Breast epithelium (tissue), 4 donors: ENCODE measurements at regions not wholly inside any gene's neighbourhood (a gene's known extent, or its start where the extent isn't known, plus 50 kb on each side); places are given as distances from the start of the nearest gene placed in this dataset.

Experiments used
- DNase-seq, 2 donors: peaks; one replicate each; pipeline ENCODE4 v3.0.0-alpha.2; 2019; ENCODE audit warnings: low spot score in 2 of 2
- H3K27ac ChIP-seq, 2 donors: fragments of 200-600 bp; sonication (generic) in 1 of 2; one replicate each; pipeline ENCODE4 v1.5.1; 2016 to 2019; ENCODE audit warnings: mild to moderate bottlenecking in 1 of 2
- H3K27me3 ChIP-seq, 2 donors: fragments of 200-600 bp; sonication (generic) in 1 of 2; one replicate each; pipeline versions ENCODE4 v1.5.1 to v1.6.0; 2017 to 2019; ENCODE audit warnings: control low read depth in 1 of 2, mild to moderate bottlenecking in 1 of 2
- H3K36me3 ChIP-seq: fragments of 200-600 bp; one replicate; pipeline ENCODE4 v1.5.1; 2019
- H3K4me1 ChIP-seq, 2 donors: fragments of 200-600 bp; sonication (generic); one replicate each; pipeline ENCODE4 v1.5.1; 2016 to 2019; ENCODE audit warnings: control low read depth in 1 of 2
- H3K4me3 ChIP-seq, 3 donors: fragments of 200-600 bp; sonication (generic); 1 replicate in 2 of 3; 2 replicates in 1 of 3; pipeline ENCODE4 v1.5.1; 2016 to 2019; ENCODE audit warnings: mild to moderate bottlenecking in 3 of 3, moderate library complexity in 2 of 3
- H3K9me3 ChIP-seq, 2 donors: fragments of 200-600 bp; sonication (generic) in 1 of 2; one replicate each; pipeline ENCODE4 v1.5.1; 2016 to 2019; ENCODE audit warnings: control low read depth in 1 of 2
- POLR2A ChIP-seq: fragments of 450-650 bp; IDR thresholded peaks from one replicate; pipeline ENCODE4 v1.6.1; 2016; ENCODE audit warnings: antibody characterized with exemption, mild to moderate bottlenecking, moderate library complexity
- POLR2AphosphoS5 ChIP-seq, 3 donors: sonication (generic); formaldehyde crosslinking; IDR thresholded peaks; one replicate each; pipeline ENCODE4 v1.6.1; 2017; ENCODE audit warnings: antibody characterized with exemption in 3 of 3
- intact Hi-C: fragments of 100-400 bp; cut with DNase I; formaldehyde crosslinking; loops from one replicate; pipeline ENCODE4 v1.15.1; 2023; ENCODE audit warnings: low total_unique reads
- TF ChIP-seq, protein P1 (sequence below), 3 donors: fragments of 450-650 bp; IDR thresholded peaks; one replicate each; pipeline ENCODE4 v1.5.1; 2016 to 2017; ENCODE audit warnings: antibody characterized with exemption in 3 of 3, mild to moderate bottlenecking in 3 of 3, moderate library complexity in 3 of 3

DNA sequence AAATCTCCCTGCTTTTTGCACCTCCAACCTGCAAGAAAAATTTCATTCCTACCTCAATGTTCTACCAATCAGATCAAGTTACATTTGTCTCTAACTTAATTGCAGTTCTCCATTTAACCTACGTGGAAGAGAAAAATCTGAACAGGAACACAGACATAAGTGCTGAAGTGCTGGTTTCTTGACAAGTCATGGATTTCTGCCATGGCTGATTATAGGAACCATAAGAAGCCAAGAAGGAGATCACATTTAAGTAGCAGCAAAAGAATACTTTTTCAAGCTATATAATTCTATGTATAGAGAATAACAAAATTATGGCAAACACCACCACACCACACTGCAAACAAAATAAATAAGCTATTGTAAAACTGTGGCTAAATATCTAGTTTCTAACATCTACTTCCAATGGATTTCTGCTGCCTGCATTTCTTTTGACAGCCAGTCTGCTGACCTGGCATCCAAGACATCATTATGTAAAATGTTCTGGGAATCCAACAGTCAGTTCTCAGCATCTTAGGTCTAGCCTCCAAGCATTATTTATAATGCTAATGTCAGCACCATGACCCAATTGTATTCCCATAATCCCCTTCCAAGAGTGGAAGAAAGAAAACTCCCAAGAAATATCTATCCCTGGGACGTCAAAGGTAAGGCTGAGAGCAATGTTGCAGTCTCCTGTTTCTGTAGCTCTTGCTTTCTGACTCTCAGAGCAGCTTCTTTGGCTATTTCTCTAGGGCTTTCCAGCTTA is 50.8 kb upstream of the GAB1 start:
- Histone ChIP-seq H3K4me1 (no peaks in the 10 kb centered on the region), H3K9me3 (no peaks in the 10 kb centered on the region), H3K27me3 (no peaks in the 10 kb centered on the region), H3K4me3 (no peak overlapping the region), H3K36me3 (no peaks in the 10 kb centered on the region), H3K27ac (peak overlapping the region; percentile 48 to 57)
- intact Hi-C loops: loop anchor here (5.0 kb wide), 1 partner anchor 64 kb away; no protein-coding TSS in a partner anchor
- no peak for DNase-seq
- TF ChIP-seq POLR2A: no peak
- no peak for TF ChIP-seq POLR2AphosphoS5 (IDR thresholded peaks at IDR 0.05)
- TF ChIP-seq, protein P1, sequence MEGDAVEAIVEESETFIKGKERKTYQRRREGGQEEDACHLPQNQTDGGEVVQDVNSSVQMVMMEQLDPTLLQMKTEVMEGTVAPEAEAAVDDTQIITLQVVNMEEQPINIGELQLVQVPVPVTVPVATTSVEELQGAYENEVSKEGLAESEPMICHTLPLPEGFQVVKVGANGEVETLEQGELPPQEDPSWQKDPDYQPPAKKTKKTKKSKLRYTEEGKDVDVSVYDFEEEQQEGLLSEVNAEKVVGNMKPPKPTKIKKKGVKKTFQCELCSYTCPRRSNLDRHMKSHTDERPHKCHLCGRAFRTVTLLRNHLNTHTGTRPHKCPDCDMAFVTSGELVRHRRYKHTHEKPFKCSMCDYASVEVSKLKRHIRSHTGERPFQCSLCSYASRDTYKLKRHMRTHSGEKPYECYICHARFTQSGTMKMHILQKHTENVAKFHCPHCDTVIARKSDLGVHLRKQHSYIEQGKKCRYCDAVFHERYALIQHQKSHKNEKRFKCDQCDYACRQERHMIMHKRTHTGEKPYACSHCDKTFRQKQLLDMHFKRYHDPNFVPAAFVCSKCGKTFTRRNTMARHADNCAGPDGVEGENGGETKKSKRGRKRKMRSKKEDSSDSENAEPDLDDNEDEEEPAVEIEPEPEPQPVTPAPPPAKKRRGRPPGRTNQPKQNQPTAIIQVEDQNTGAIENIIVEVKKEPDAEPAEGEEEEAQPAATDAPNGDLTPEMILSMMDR (IDR thresholded peaks at IDR 0.05): no peak

GRCh38 chr4:143286701-143287571 is 49.7 kb upstream of the GAB1 start:
- no peak for DNase-seq
- Histone ChIP-seq H3K27me3 (no peaks in the 10 kb centered on the region), H3K27ac (peak overlapping the region; percentile 48 to 57), H3K4me1 (no peaks in the 10 kb centered on the region), H3K9me3 (no peaks in the 10 kb centered on the region), H3K36me3 (no peaks in the 10 kb centered on the region), H3K4me3 (peak overlapping the region in 1 of 3 donors; percentile 2)
- intact Hi-C loops: loop anchor here (5.0 kb wide), 1 partner anchor 65 kb away; no protein-coding TSS in a partner anchor
- no peak for TF ChIP-seq POLR2AphosphoS5 (IDR thresholded peaks at IDR 0.05)
- TF ChIP-seq, protein P1 (IDR thresholded peaks at IDR 0.05): no peak
- no peak for TF ChIP-seq POLR2A
